ENCODE measurements at regions not wholly inside any gene's neighbourhood (a gene's known extent, or its start where the extent isn't known, plus 50 kb on each side); places are given as distances from the start of the nearest gene placed in this dataset.

DNA sequence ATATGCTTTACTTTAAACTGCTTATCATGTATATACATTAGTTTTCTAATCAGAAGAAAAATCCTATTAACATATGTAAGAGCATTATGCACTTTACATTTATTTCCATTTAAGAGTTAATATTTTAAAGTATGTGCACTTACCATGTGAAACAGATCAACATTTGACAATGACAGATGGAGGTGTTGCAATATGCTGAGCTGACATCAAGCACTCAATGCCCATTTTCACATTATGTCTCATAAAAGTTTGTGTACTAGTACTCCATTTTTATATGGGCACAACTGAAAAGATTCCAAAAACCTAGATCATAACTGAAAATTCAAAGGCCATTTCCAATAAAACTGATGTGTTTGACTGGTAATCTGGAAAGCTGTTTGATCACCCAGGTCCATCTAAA, 420.9 kb upstream of the SOX9 start:
- TF ChIP-seq EZH2 (IDR thresholded peaks at IDR 0.05) (no peak), POLR2AphosphoS5 (IDR thresholded peaks at IDR 0.05; ENCODE audit: borderline replicate concordance, low read depth, low read length) (no peak), FOXP2 (optimal IDR thresholded peaks at IDR 0.05; ENCODE audit: control extremely low read depth, extremely low read length, insufficient read depth) (no peak)
